AG08396 (cell line): ENCODE measurements at regions not wholly inside any gene's neighbourhood (a gene's known extent, or its start where the extent isn't known, plus 50 kb on each side); places are given as distances from the start of the nearest gene placed in this dataset.

ENCODE experiments used
- DNase-seq: peaks from one replicate; pipeline ENCODE4 v3.0.0; 2012; ENCODE audit warnings: low spot score, mixed read lengths

DNA sequence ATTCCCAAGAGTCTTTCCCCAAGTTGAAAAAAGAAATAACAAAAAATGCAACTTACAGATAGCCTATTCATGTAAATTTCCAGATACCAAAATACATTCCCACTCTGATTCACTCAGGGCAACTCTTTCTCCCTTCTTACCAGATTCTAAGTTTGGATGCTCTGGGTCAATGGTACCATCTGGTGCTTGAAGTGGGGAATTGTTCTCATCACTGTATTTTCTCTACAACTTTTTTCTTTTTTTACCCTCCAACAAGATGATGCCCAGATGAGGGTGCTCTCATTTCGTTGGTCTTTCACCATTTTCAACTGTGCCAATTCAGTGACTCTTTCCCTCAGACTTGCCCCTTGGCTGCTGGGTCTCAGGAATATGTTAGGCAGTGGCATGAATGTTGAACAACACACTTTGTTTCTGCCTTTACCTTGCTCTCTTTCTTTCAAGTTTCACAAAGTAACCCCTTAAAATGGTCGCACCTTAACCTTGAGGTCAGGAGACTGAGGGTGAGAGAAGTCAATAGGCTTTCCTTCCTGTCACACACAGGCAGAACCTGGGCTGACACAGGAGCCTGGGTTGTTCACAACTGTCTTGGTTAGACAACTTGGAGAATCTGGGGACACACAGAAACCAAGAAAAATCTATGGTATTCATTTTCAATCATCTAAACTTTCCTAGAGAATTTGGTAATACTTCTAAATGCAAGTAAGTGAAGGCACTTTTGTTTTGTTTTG is 330.7 kb upstream of the SLCO3A1 start:
- DNase-seq, result no peak

DNA sequence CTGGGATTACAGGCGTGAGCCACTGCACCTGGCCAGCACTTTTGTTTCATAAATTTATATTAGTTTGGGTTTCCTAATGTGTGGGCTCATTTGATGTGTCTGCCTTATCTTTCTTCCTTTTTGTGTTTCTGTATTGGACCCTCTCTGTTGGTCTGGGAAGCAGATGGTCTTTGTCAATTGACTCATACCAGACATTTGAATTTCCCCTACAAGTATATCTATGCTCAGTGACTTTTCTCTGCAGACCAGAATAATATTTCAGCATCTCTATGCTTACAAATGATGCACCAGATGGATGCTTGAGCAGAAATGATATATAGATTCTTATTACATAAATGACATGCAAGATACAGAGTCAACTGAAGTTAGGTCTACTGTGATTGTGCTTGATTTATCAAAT is 329.9 kb upstream of the SLCO3A1 start:
- no peak for DNase-seq

DNA sequence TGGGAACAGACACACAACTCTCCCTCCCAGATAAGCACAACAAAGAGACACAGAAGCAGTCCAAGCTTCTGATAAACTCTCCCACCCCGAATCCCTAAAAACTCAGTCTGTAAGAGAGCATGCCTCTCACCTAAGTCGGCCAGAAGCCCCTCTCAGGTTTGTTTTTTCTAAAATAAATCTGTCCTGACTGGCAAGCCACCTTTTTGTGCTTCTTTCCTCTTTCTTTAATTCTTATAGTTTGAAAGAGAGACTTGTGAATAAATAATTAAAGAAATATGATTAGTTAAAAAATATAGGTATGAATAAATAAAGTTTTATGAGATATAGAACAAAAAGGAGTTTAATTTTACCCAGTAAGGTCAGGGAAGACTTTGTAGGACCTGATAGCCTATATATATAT is 329.0 kb upstream of the SLCO3A1 start:
- DNase-seq, result no peak

DNA sequence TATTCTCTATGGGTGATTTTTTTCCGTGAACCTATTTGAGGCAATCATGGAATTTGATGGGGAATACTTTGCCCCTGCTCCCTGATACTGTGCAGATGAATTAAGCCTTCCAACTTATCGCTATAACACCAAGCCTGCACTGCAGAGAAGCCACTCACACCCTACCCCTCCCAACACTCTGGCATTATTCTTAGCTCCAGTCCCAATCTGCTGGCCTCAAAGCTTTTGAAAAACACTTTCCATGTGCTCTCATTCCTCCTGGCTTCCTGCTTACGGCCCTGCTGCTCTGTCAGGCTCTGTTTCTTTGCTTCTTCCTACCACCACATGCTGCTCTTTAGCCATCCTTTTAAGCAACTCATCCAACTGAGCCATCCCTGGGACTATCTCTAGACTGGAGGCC is 327.8 kb upstream of the SLCO3A1 start:
- DNase-seq, result no peak

DNA sequence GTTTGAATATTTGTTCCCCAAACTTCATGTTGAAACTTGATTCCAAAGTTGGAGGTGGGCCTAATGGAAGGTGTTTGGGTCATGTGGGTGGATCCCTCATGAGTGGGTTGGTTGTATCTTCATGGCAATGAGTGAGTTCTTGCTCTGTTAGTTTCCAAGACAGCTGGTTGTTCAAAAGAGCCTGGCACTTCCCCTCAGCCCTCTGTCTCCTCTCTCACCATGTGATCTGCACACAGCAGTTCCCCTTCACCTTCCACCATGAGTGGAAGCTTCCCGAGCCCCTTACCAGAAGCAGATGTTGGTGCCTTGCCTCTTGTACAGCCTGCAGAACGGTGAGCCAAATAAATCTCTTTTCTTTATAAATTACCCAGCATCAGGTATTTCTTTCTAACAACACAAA is 327.1 kb upstream of the SLCO3A1 start:
- no peak for DNase-seq

DNA sequence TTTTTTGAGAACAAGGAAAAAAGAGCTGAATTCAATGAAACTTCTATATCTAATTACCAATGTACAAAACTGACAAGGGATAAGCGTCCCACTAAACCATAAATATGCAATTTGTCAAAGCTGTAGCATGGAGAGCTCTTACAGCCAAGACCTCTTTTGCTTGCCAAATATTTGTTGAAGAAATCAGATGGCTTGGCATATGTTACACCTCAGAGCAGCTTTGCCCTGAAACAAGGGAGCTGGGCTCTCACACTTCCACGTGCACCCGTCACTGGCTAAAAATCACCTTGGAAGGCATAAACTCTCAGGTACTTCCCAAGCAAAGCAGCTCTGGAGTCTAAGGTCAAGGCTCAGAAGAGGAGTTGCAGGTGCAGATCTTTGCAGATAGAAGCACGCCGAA is 324.7 kb upstream of the SLCO3A1 start:
- no peak for DNase-seq

DNA sequence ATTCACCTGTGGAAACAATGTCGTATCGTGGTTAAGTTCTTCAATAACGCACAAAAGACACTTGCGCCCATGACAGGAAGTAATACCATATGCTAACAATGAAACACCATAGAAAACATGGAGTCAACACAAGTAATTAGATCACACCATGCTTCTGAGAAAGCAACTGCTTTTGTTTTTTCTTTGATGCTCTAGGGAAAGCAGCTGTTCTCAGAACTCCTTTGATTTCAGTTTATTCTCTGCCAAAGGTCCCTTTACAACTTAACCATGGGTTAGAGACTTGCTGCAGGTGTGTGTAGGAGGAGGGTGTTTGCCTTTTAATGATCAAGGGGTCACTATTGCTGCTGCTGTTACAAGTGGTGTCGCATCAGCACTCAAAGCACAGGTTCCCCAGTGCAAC is 324.0 kb upstream of the SLCO3A1 start:
- no peak for DNase-seq

DNA sequence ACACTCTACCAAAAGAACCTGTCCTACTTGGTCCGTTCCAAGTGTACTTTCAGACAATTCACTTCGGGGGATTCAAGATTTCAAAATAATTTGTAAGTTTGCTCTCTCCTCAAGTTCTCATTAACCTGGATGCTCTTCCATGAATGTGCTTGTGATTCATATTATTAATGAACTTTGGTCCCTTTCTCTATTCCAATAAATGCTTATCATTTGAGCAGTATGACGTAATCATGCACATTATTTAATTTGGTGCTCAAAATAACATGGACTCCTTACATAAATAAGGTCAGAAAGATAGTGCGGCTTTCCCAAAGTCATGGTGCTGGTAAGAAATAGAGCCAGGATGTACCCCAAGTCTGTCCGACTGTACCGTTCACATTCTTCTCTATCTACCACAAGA is 323.2 kb upstream of the SLCO3A1 start:
- no peak for DNase-seq

DNA sequence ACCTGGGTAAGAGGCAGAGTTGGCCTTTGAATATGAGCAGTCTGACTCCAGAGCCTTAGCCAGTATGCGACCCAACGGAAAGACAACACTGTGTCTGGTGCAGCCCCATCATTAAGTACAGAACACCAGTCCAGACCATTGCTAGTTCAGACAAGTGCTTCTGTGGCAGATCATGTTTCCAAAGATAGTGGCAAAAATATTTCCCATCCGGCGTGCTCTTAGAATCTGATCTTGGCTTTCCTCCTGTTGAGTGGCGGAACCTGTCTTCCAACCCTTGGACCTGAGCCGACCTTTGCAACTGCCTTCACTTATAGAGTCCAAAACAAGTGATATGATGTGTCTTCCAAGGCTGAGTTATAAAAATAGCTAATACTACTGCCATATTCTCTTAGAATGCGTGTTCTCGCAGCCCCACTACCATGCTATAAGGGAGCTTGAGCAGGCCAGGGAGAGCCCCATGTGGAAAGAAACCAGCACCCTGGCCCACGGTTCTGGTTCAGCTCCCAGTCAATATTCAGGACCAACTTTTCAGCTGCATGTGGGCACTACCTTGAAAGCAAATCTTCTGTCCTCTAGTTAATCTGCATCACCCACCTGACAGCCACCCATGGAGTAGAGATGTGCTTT is 322.4 kb upstream of the SLCO3A1 start:
- DNase-seq, result no peak

DNA sequence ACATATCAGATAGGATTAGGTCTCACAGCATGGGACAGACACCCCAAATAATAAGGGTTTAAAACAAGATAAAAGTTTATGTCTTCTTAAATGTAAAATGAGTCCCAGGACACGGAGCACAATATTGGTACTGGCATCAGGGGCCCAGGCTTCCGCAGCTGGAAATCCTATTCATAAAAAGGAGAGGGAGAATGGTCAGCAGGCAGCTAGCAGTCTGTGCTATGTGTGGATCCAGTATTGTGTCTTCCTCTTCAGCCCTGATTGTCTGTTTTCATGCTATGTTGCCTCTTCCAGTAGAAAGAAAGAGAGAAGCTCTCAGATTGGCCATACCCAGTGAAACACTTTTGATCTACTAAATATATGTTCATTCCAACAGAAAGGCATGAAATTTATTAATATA is 319.3 kb upstream of the SLCO3A1 start:
- DNase-seq, result no peak

DNA sequence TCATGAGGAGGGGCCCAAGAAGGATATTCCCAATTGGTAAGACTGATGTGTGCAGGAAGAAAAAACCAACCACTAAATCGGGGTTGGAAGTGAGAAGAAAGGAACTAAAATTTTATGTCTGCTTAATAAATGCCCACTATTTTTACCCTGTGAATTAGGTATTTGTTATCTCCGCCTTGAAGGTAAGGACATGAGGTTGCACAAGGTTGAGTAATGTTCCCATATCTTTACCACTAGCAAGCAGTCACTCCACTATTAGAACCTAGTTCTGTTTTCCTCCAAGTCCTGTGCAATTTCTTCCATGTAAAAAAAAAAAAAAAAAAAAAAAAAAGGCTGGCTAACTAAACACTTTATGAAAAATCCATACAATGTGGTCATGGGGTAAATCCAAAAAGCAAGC is 318.5 kb upstream of the SLCO3A1 start:
- DNase-seq, result no peak

DNA sequence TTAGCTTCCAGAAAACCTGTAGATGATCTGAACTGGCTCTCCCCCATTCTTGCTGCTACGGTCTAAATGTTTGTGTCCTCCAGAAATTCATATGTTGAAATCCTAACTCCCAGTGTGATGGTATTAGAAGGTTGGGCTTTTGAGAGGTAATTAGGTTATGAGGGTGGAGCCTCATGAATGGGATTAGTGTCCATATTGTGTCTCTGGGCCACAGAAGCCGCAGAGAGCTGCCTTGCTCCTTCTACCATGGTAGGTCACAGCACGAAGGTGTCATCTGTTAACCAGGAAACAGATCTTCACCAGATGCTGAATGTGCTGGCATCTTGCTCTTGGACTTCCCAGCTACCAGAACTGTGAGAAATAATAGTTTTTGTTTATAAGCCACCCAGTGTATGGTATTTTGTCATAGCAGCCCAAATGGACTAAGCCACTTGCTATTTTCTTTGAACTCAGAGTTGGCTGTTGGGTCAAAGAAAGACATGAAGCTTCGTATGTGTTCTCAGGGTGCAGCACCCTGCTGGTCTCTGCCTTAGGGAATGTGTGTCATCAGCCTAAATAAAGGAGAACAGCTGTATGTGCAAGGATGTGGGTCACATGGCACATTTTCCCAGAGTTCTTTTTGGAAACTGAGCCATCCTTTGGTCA is 317.5 kb upstream of the SLCO3A1 start:
- no peak for DNase-seq

DNA sequence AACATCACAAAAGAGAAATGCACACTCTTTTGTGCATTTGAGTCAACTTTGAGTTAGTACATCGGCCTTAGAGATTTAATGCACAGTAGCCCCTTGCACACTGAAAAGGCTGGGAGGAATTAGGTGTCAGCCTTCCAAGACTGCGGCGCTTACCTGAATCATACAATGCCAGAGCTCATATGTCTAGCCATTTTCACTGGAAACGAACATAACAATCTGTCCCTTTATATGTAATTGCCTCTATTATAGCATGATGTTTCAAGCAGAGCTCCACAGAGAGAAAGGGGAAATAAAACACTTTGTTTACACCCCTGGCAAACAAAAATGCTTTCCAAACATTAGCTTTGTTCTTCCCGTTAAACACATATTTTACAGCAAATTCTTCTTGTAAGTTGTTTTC is 315.7 kb upstream of the SLCO3A1 start:
- no peak for DNase-seq

DNA sequence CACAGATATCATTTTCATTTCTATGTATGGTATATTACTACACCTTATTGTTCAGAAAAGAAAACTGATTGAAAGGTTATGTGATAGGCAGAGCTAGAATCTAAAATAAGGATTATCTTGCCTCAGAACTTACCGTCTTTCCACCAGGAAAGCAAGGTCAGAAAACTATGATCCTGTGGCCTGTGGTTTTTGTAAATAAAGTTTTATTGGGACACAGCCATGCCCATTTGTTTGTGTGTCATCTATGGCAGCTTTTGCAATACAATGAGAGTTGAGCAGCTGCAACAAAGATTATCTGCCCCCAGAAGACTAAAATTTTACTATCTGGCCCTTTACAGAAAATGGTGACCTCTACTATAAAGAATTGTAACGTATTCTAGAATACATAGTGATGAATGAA is 314.7 kb upstream of the SLCO3A1 start:
- DNase-seq, result no peak

DNA sequence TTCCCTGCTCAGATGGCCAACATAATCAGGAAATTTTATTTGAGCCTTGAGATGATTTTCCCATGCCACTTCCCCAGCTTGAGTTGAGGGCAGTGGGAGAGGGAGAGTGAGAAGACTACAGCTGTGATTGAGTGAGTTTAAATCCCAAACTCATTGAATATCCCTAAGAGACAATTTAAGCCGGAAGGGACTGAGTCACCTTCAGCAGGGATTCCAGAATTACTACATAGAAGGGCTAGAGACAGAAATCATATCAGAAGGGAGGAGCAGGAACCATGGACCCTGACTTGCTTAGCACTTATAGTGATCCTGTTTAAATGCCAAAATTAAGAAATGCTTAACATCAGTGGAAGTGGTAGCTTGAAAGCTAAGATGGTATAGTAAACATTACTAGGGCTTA is 312.2 kb upstream of the SLCO3A1 start:
- no peak for DNase-seq

DNA sequence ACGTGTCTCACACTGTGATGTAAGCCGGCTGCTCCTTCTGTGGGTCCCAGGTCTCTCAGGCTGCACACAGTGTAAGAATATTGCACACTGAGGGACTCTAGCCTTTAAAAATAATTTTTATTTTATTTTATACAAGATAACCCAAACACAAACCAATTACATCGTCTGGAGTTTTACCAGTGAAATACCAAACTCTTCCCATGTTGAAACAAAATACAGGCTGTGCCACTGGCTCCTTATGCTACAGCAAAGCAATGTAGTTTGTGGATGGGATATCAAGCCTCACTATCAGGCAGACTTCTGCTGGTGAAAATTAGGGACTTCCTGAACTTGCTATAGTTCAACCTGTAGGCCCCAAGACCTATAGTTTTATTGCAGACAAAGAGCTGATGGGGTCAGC is 311.3 kb upstream of the SLCO3A1 start:
- DNase-seq, result no peak

DNA sequence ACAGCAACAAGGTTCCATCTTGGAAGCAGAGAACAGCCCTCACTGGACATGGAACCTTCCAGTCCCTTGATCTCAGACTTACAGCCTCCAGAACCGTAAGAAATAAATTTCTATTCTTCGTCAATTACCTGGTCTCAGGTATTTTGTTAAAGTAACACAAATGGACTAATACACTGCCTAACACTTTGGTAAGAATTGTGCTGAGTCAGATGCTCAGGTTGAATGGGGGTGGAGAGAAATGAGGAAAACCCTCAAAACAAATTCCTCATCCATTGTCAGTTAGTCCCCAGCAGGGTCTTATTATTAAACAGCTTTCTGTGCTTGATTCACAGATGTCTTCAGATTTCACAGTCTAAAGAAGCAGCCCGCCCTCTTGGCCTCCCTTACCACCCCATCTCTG is 306.2 kb upstream of the SLCO3A1 start:
- no peak for DNase-seq

DNA sequence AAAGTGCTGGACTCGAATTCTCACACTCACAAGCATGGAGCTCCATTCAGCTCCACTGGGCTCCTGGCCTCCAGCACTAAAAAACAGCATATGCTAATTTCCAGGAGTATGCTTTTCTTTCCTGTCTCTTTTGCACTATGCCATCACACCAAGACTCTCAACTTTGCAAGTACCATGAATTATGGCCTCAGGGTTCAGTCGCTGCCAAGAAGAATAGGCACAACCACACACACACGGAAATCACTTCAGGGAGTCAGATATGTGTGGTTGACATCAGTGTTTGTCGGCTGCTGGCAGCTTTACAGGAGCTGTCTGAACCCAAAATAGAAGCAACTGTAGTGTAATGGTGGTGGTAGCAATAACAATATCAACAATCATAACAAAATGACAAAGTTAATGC is 305.0 kb upstream of the SLCO3A1 start:
- no peak for DNase-seq

DNA sequence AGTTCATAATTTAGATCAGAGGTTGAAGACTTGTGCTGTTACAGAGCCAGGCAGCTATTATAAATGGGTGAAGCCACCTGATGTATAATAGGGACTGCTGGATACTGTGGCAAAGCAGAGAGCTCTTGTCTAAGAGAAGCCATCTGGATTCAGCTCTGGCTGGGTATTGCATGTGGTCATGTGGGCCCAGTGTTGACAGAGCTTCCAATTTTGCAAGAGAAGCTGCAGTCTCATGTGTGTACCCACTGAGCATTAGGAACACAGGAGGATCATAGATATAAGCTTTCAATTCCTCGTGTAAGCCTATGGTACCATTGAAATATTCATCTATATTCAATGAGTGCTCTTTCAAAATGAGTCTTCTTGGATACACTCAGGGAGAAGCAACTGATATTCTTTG is 303.9 kb upstream of the SLCO3A1 start:
- DNase-seq, result no peak

DNA sequence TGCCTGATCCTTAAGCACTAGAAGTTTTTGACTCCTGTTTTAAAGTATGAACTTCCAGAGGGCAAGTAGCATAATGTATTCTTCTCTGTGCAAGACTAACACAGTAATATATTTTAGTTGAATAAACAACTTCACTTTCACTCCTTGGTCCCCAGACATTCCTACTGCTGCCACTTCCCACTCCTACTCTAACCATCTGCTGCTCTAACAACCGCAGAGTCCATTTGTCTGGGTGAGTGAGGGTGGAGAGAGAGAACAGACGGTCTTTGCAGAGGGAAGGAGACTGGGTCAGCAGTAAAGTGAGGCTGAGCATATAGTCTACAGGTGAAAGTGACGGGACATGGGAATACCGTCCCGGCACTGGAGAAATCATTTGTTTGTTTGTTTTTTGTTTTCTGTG is 301.0 kb upstream of the SLCO3A1 start:
- no peak for DNase-seq

DNA sequence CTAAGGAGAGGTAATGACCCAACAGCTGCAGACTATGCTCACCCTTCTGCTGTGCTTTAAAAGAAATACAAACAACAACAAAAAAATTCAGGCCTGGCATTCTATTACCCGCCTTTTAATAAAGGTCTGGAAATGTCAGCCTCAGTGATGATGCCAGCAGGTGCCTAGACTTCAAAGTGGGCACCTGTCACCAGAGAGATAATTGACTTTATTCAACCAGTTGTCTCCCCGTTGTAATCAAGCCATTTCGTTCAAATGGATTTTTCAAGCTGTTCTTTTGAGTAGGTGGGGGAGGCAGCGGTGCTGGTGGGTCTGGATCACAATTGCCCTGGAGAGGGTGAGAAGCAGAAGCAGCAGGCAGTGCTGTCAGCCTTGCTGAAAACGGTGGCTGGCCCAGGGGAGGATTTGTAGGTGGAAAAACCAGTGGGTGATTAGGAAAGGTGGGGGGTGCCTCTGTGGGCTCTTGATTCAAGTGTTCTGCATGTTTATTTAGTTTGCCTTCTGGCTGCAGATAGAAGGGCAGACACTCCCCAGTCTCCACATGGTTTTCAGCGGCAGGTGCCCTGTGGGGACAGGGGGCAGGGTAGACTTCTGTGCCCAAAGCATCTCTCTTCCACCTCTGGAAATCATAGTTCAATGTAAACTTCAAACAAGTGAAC is 300.2 kb upstream of the SLCO3A1 start:
- no peak for DNase-seq

DNA sequence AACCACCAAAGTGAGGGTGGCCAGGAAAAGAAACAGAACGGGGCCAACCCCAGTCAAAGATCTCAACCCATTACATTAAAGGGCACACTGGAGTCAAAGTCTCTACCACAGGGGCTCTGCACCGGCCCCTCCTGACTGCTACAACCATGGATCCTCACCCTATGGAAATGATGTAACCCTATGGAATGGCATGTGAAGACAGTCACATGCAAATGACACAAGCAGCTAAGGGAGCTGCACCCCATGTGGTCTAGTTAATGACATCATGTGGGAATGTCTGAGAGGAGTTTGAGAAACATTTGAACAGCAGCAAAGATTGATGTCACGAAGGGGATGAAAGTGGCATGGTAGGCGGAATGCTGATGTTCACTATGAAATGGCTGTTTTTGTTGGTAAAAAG is 298.2 kb upstream of the SLCO3A1 start:
- no peak for DNase-seq

DNA sequence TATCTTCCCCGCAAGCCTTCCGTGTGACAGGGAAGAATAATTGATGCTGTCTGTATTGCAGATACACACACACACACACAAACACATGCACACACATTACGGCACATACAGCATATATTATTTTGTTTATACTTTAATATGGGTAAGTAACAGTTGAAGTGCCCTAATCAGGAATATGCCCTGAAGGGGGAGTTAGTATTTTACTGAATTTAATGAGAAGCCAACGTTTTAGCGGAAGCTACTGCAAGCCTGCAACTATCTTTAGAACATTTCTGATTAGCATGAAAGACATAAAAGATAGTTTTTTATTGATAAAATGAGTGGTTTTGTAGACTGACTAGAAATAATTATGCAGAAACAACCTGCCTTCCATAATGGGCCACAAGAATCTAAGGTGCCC is 296.6 kb upstream of the SLCO3A1 start:
- no peak for DNase-seq
